ENCODE measurements at regions not wholly inside any gene's neighbourhood (a gene's known extent, or its start where the extent isn't known, plus 50 kb on each side); places are given as distances from the start of the nearest gene placed in this dataset.

DNA sequence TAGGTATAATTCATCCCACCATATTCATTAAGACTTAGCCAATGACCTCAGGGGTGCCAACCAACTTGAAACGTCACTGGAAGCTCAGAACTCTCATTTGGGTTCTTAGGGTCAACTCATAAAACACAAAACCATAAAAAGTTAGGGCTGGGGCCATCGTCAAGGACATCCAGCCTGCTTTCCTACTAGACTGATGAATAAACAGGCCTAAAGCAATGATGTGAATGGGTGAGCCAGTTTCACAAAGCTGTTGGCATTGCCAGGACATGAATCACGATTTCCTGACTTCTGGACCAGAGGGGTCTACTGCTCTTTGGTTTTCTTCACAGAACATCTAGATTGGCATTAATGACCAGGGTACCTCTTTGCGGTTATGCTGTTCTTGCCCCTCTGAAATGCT lies 64.7 kb downstream of the EOMES start:
- TF ChIP-seq, protein P1, sequence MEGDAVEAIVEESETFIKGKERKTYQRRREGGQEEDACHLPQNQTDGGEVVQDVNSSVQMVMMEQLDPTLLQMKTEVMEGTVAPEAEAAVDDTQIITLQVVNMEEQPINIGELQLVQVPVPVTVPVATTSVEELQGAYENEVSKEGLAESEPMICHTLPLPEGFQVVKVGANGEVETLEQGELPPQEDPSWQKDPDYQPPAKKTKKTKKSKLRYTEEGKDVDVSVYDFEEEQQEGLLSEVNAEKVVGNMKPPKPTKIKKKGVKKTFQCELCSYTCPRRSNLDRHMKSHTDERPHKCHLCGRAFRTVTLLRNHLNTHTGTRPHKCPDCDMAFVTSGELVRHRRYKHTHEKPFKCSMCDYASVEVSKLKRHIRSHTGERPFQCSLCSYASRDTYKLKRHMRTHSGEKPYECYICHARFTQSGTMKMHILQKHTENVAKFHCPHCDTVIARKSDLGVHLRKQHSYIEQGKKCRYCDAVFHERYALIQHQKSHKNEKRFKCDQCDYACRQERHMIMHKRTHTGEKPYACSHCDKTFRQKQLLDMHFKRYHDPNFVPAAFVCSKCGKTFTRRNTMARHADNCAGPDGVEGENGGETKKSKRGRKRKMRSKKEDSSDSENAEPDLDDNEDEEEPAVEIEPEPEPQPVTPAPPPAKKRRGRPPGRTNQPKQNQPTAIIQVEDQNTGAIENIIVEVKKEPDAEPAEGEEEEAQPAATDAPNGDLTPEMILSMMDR (IDR thresholded peaks at IDR 0.05) = no peak
- no peak for TF ChIP-seq POLR2A (IDR thresholded peaks at IDR 0.05)

All from uterus (tissue), 2 donors.